ENCODE measurements at regions not wholly inside any gene's neighbourhood (a gene's known extent, or its start where the extent isn't known, plus 50 kb on each side); places are given as distances from the start of the nearest gene placed in this dataset.

GRCh38 chr2:63678085-63678484, 89.3 kb downstream of the MDH1 start:
- Histone ChIP-seq H3K27me3 (no peaks in the 10 kb centered on the region), H3K4me3 (no peak overlapping the region), H3K9me3 (no peaks in the 10 kb centered on the region), H3K4me1 (peaks cover 0 to 19% (median 0%) of the 10 kb centered on the region in 3 donors), H3K27ac (no peak overlapping the region), H3K36me3 (no peaks in the 10 kb centered on the region)
- TF ChIP-seq, protein P1, sequence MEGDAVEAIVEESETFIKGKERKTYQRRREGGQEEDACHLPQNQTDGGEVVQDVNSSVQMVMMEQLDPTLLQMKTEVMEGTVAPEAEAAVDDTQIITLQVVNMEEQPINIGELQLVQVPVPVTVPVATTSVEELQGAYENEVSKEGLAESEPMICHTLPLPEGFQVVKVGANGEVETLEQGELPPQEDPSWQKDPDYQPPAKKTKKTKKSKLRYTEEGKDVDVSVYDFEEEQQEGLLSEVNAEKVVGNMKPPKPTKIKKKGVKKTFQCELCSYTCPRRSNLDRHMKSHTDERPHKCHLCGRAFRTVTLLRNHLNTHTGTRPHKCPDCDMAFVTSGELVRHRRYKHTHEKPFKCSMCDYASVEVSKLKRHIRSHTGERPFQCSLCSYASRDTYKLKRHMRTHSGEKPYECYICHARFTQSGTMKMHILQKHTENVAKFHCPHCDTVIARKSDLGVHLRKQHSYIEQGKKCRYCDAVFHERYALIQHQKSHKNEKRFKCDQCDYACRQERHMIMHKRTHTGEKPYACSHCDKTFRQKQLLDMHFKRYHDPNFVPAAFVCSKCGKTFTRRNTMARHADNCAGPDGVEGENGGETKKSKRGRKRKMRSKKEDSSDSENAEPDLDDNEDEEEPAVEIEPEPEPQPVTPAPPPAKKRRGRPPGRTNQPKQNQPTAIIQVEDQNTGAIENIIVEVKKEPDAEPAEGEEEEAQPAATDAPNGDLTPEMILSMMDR (IDR thresholded peaks at IDR 0.05): no peak
- no peak for TF ChIP-seq POLR2A (IDR thresholded peaks at IDR 0.05)
- 88% methylated on average over 2 of the region's 2 CpGs for WGBS, 2 donors
- intact Hi-C loops (cut with DNase I): no loop called here
- DNase-seq: no peak

GRCh38 chr2:63678551-63678950, 89.8 kb downstream of the MDH1 start:
- Histone ChIP-seq H3K27me3 (no peaks in the 10 kb centered on the region), H3K9me3 (no peaks in the 10 kb centered on the region), H3K4me1 (peaks cover 0 to 19% (median 0%) of the 10 kb centered on the region in 3 donors), H3K27ac (no peak overlapping the region), H3K4me3 (no peak overlapping the region), H3K36me3 (no peaks in the 10 kb centered on the region)
- TF ChIP-seq, protein P1 (IDR thresholded peaks at IDR 0.05): no peak
- TF ChIP-seq POLR2A (IDR thresholded peaks at IDR 0.05): no peak
- intact Hi-C loops (cut with DNase I): no loop called here
- no peak for DNase-seq
- WGBS, 2 donors: 68 to 84% methylated on average over 4 of the region's 4 CpGs

GRCh38 chr2:63679252-63679855, 90.6 kb downstream of the MDH1 start:
- intact Hi-C loops (cut with DNase I): no loop called here

DNA sequence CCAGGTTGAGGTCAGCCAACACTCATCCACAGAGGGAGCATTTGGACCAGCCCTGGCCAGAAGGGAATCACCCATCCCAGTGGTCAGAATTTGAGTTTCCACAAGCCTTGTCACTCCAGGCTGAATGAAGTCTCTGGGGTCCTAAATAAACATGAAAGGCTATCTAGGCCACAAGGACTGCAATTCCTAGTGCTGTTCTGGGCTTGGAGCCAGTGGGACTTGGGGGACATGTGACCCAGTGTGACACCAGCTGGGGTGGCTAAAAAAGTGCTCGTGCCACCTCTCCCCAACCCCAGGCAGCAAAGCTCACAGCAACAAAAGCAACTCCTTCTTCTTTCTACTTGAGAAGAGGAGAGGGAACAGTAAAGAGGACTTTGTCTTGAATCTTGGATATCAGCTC, 91.7 kb downstream of the MDH1 start:
- no peaks in the 10 kb centered on the region for H3K27me3 ChIP-seq
- 57 to 100% methylated on average over 1 of the region's 1 CpG for WGBS, 2 donors
- H3K27ac ChIP-seq: no peak overlapping the region
- H3K4me3 ChIP-seq: no peak overlapping the region
- peaks cover 0 to 19% (median 0%) of the 10 kb centered on the region in 3 donors for H3K4me1 ChIP-seq
- intact Hi-C loops (cut with DNase I): no loop called here
- H3K9me3 ChIP-seq: no peaks in the 10 kb centered on the region
- no peaks in the 10 kb centered on the region for H3K36me3 ChIP-seq
- DNase-seq: no peak
- no peak for TF ChIP-seq POLR2A (IDR thresholded peaks at IDR 0.05)
- TF ChIP-seq, protein P1 (IDR thresholded peaks at IDR 0.05): no peak

More at GRCh38 chr2:63679252-63679855, 90.6 kb downstream of the MDH1 start:
- Histone ChIP-seq H3K9me3 (no peaks in the 10 kb centered on the region), H3K4me3 (no peak overlapping the region), H3K36me3 (no peaks in the 10 kb centered on the region), H3K27me3 (no peaks in the 10 kb centered on the region), H3K4me1 (peaks cover 0 to 19% (median 0%) of the 10 kb centered on the region in 3 donors), H3K27ac (no peak overlapping the region)
- WGBS, 2 donors: 40 to 61% methylated on average over 5 of the region's 5 CpGs
- no peak for DNase-seq
- no peak for TF ChIP-seq POLR2A (IDR thresholded peaks at IDR 0.05)
- TF ChIP-seq, protein P1 (IDR thresholded peaks at IDR 0.05): no peak

DNA sequence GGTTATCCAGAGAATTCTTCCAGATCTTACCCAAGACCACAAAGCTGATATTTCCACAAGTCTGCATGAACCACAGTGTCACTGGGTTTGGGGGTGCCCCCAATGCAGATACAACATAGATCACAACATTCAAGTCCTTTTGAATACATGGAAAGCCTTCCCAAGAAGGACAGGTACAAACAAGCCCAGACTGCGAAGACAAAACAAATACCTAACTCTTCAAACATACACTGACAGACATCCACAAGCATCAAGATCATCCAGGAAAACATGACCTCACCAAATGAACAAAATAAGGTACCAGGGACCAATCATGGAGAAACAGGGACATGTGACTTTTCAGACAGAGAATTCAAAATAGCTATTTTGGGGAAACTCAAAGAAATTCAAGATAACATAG, 93.1 kb downstream of the MDH1 start:
- WGBS, 2 donors: 56 to 100% methylated on average over 1 of the region's 1 CpG
- no peaks in the 10 kb centered on the region for H3K36me3 ChIP-seq
- H3K27ac ChIP-seq: no peak overlapping the region
- intact Hi-C loops (cut with DNase I): no loop called here
- H3K27me3 ChIP-seq: no peaks in the 10 kb centered on the region
- TF ChIP-seq, protein P1 (IDR thresholded peaks at IDR 0.05): no peak
- no peak for TF ChIP-seq POLR2A (IDR thresholded peaks at IDR 0.05)
- H3K4me3 ChIP-seq: no peak overlapping the region
- peaks cover 0 to 12% (median 0%) of the 10 kb centered on the region in 3 donors for H3K4me1 ChIP-seq
- no peak for DNase-seq
- no peaks in the 10 kb centered on the region for H3K9me3 ChIP-seq

All from esophagus squamous epithelium (tissue), 5 donors.